Muscle of arm (tissue), 1 donor: ENCODE measurements at regions not wholly inside any gene's neighbourhood (a gene's known extent, or its start where the extent isn't known, plus 50 kb on each side); places are given as distances from the start of the nearest gene placed in this dataset.
"Not testable (repeated sequence)": the region's sequence is repeated elsewhere in the genome, so short reads cannot be mapped to it uniquely, and the experiment has no call there.

Experiments used
- DNase-seq: peaks from one replicate; pipeline ENCODE4 v3.0.0-alpha.2; 2013

- no peak for DNase-seq
Measured at GRCh38 chrX:144494074-144494473, 610.2 kb downstream of the UBE2NL start.

GRCh38 chrX:144531877-144532276 is 648.0 kb downstream of the UBE2NL start:
- no peak for DNase-seq

GRCh38 chrX:144566592-144566991 is 680.7 kb upstream of the SPANXN1 start:
- DNase-seq: no peak

GRCh38 chrX:144586756-144587155 is 660.5 kb upstream of the SPANXN1 start:
- DNase-seq: no peak

- no peak for DNase-seq
Measured at GRCh38 chrX:144592036-144592435, 655.3 kb upstream of the SPANXN1 start.

- no peak for DNase-seq
Measured at GRCh38 chrX:144601010-144601409, 646.3 kb upstream of the SPANXN1 start.

GRCh38 chrX:144612076-144612475 is 635.2 kb upstream of the SPANXN1 start:
- DNase-seq: no peak

- no peak for DNase-seq
Measured at GRCh38 chrX:144616317-144616716, 631.0 kb upstream of the SPANXN1 start.

- no peak for DNase-seq
Measured at GRCh38 chrX:144627947-144628346, 619.4 kb upstream of the SPANXN1 start.

GRCh38 chrX:144634451-144634850 is 612.9 kb upstream of the SPANXN1 start:
- DNase-seq: not testable (repeated sequence)

GRCh38 chrX:144637731-144638130 is 609.6 kb upstream of the SPANXN1 start:
- no peak for DNase-seq

GRCh38 chrX:144648788-144649187 is 598.5 kb upstream of the SPANXN1 start:
- DNase-seq: no peak

- no peak for DNase-seq
Measured at GRCh38 chrX:144681501-144681900, 565.8 kb upstream of the SPANXN1 start.

- DNase-seq: no peak
Measured at GRCh38 chrX:144683247-144683646, 564.1 kb upstream of the SPANXN1 start.

- DNase-seq: no peak
Measured at GRCh38 chrX:144709841-144710240, 537.5 kb upstream of the SPANXN1 start.

- DNase-seq: no peak
Measured at GRCh38 chrX:144715337-144715736, 532.0 kb upstream of the SPANXN1 start.

- no peak for DNase-seq
Measured at GRCh38 chrX:144716187-144716586, 531.1 kb upstream of the SPANXN1 start.

GRCh38 chrX:144717682-144718081 is 529.6 kb upstream of the SPANXN1 start:
- no peak for DNase-seq

GRCh38 chrX:144722307-144722706 is 525.0 kb upstream of the SPANXN1 start:
- DNase-seq: no peak

- peak; percentile 7 for DNase-seq
Measured at GRCh38 chrX:144730471-144730870, 516.8 kb upstream of the SPANXN1 start.

GRCh38 chrX:144732588-144732987 is 514.7 kb upstream of the SPANXN1 start:
- DNase-seq: no peak

GRCh38 chrX:144738246-144738645 is 509.1 kb upstream of the SPANXN1 start:
- DNase-seq: no peak

- no peak for DNase-seq
Measured at GRCh38 chrX:144768540-144768939, 478.8 kb upstream of the SPANXN1 start.

- DNase-seq: not testable (repeated sequence)
Measured at GRCh38 chrX:144783528-144783927, 463.8 kb upstream of the SPANXN1 start.

GRCh38 chrX:144790148-144790547 is 457.2 kb upstream of the SPANXN1 start:
- DNase-seq: no peak
